ENCODE measurements at regions not wholly inside any gene's neighbourhood (a gene's known extent, or its start where the extent isn't known, plus 50 kb on each side); places are given as distances from the start of the nearest gene placed in this dataset.

DNA sequence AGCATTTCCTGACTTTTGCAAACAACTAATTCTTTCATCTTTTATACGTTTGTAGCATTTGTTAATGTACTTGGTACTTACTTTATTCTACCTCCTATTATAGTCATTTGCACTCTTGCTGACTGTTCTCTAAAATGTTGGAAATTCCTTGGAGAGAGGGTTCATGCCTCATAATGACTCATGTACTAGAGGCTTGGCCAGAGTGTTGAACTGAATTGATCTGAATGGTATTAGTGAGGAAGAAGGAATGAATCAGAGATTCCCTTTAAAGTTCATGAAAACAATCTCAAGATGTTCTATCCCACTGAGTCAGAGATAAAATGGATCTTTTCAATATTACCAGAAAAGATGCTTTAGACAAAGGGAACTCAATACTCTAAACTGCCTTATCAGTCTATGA lies 383.4 kb downstream of the SEC16B start:
- Histone ChIP-seq H3K9me3 (ENCODE audit: low read length) (no peaks in the 10 kb centered on the region), H2AFZ (ENCODE audit: low read depth, low read length) (no peak overlapping the region), H3K4me3 (ENCODE audit: low read length) (no peak overlapping the region), H3K27me3 (ENCODE audit: insufficient read depth, low read length) (no peaks in the 10 kb centered on the region), H3K36me3 (ENCODE audit: insufficient read depth, low read length) (no peaks in the 10 kb centered on the region), H3K4me1 (ENCODE audit: insufficient read depth, low read length) (no peaks in the 10 kb centered on the region)

DNA sequence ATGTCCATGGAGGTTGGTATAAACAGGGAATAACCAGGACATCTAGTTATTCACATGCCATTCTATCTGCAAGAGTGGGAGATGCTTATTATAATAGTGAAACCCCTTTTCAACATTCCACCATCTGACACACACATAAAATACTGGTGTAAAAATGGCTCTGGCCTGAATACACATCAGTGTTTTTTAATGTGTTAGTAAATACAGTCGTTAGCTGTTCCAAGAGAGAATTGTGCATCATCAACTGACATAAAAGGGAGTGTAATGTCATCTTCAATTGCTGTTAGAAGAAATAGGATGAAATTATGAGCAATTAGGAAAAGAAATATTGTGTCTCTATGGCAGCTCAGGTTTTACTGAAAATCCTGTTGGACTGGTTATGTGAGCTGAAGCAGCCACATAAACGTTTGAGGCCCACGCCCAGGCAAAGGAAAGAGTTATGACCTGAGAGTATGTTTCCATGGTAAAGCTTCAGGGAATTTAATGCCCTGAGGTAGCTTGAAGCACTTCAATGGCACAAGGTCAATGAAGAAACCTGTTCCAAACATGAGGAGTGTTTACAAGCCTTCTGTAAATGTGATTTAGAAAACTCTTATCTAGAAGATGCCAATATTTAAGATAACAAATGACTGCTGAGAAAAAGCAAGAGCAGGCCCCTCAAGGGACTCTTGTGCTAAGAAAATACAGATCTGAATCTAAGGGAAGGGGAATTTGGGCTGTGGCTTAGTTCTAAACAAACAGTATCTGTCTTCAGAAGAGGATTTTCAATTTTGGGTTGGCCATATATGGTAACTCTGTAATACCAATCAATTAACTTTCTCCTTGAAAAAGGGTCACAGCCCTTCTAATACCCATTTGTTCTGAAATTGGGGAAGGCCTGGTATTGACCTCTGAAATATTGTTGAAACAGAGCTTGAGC lies 384.3 kb downstream of the SEC16B start:
- Histone ChIP-seq H3K27me3 (ENCODE audit: insufficient read depth, low read length) (no peaks in the 10 kb centered on the region), H3K36me3 (ENCODE audit: insufficient read depth, low read length) (no peaks in the 10 kb centered on the region), H2AFZ (ENCODE audit: low read depth, low read length) (no peak overlapping the region), H3K4me1 (ENCODE audit: insufficient read depth, low read length) (no peaks in the 10 kb centered on the region), H3K4me3 (ENCODE audit: low read length) (no peak overlapping the region), H3K9me3 (ENCODE audit: low read length) (no peaks in the 10 kb centered on the region)

DNA sequence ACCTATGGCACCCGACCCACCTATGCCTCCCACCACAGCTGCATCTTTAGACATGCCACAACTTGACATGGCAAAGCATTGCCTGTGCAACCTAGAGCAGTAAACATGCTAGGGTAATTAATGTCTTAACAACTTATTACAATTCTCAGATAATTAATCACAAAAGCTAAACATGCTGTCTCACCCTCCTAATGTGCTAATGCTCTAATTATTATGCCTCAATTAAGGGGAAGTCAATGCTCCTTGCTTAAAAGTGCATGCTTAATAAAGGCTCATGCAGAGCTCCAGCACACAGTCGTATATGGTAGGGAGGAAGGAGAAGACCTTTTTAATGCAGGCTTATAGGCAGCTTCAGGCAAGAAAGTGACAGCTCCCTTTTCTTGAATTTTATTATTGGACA lies 396.0 kb downstream of the SEC16B start:
- no peaks in the 10 kb centered on the region for H3K27me3 ChIP-seq (ENCODE audit: insufficient read depth, low read length)
- no peaks in the 10 kb centered on the region for H3K36me3 ChIP-seq (ENCODE audit: insufficient read depth, low read length)
- H2AFZ ChIP-seq (ENCODE audit: low read depth, low read length) = no peak overlapping the region
- H3K4me1 ChIP-seq (ENCODE audit: insufficient read depth, low read length) = no peaks in the 10 kb centered on the region
- H3K9me3 ChIP-seq (ENCODE audit: low read length) = no peaks in the 10 kb centered on the region
- no peak overlapping the region for H3K4me3 ChIP-seq (ENCODE audit: low read length)

DNA sequence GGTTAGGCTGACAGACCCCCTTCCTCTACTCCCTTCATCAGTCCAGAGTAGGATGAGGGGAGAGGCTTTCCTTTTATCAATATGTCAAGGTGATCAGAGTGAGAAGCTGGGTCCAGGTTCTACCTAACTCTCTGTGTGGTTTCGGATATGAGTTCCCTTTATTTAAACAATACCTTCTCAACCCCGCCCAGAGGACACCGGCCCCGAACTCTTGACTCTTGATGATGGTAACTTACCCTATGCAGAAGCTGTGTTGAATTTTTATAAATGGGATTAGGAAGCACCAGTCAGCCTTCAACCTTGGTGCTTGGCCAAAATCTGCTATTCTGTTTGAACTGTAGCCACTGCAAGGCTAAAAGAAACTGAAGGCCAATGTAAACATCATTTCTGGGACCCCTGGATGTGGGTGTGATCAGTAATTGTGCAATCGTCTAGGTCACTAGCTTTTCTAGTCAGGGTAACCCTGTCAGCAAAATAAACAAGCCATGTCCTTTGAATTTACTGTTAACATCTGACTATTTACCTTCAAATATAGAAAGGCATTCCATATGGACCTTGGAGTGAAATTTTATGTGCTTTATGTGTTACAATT lies 398.3 kb downstream of the SEC16B start:
- H3K9me3 ChIP-seq (ENCODE audit: low read length) = no peaks in the 10 kb centered on the region
- H3K27me3 ChIP-seq (ENCODE audit: insufficient read depth, low read length) = no peaks in the 10 kb centered on the region
- H3K4me3 ChIP-seq (ENCODE audit: low read length) = no peak overlapping the region
- H2AFZ ChIP-seq (ENCODE audit: low read depth, low read length) = no peak overlapping the region
- no peaks in the 10 kb centered on the region for H3K4me1 ChIP-seq (ENCODE audit: insufficient read depth, low read length)
- H3K36me3 ChIP-seq (ENCODE audit: insufficient read depth, low read length) = no peaks in the 10 kb centered on the region

DNA sequence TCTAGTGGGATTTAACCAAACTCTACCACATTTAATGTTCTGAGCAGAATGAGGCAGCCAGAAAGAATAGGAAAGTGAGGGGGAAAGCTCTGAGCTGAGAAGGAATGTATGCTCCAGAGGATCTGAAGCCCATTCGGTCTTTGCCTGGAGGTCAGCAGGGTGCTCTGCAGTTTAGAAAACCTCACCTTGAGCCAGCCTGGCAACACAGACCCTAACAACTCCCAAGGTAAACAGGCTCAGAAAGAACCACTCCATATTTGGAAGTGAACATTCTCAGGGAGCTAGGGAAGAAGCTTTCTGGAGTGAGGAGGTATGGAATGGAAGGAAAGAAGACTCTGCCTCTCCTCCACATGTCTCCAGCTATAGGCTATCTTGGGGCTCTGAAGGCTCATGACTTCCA lies 398.8 kb downstream of the SEC16B start:
- Histone ChIP-seq H2AFZ (ENCODE audit: low read depth, low read length) (no peak overlapping the region), H3K9me3 (ENCODE audit: low read length) (no peaks in the 10 kb centered on the region), H3K4me1 (ENCODE audit: insufficient read depth, low read length) (no peaks in the 10 kb centered on the region), H3K4me3 (ENCODE audit: low read length) (no peak overlapping the region), H3K36me3 (ENCODE audit: insufficient read depth, low read length) (no peaks in the 10 kb centered on the region), H3K27me3 (ENCODE audit: insufficient read depth, low read length) (no peaks in the 10 kb centered on the region)

DNA sequence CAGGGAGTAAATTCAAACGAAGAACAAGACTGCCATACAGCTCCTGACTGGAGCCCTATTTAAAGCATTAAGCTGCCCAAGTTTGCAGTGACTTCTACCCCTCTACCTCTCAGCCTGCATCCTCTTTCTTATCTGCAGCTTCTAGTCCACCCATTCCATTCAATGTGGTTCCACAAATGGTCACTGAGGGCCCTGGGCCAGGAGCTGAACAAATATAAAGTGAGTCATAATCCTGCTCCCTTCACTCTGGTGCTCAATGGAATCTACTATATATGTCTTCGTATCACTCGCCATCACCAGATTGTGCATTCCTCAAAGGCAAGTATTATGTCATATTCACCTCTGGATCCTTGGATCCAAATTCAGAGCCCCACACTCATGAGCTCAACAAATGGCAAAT lies 398.7 kb downstream of the BRINP2 start:
- no peaks in the 10 kb centered on the region for H3K9me3 ChIP-seq (ENCODE audit: low read length)
- no peak overlapping the region for H2AFZ ChIP-seq (ENCODE audit: low read depth, low read length)
- H3K27me3 ChIP-seq (ENCODE audit: insufficient read depth, low read length) = no peaks in the 10 kb centered on the region
- H3K4me1 ChIP-seq (ENCODE audit: insufficient read depth, low read length) = no peaks in the 10 kb centered on the region
- no peaks in the 10 kb centered on the region for H3K36me3 ChIP-seq (ENCODE audit: insufficient read depth, low read length)
- H3K4me3 ChIP-seq (ENCODE audit: low read length) = no peak overlapping the region

DNA sequence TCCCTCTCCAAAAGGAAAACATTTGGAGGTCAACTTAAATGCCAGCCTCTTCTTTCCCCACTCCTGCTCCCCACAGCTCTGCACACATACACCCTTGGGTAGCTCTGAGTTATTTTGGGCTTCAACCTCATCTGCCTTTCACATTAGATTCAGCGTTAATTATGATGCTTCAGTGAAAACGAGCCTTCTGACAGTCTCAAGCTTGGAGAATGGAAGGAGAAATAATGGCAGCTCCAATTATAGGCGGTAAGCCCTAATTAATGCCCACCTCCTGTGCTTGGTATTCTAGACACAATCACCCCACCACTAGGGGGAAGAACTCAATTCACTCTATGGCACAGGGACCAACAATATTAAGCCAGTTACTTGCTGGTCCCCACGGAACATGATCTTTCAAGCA lies 397.9 kb downstream of the BRINP2 start:
- Histone ChIP-seq H3K9me3 (ENCODE audit: low read length) (no peaks in the 10 kb centered on the region), H3K27me3 (ENCODE audit: insufficient read depth, low read length) (no peaks in the 10 kb centered on the region), H2AFZ (ENCODE audit: low read depth, low read length) (no peak overlapping the region), H3K4me1 (ENCODE audit: insufficient read depth, low read length) (no peaks in the 10 kb centered on the region), H3K4me3 (ENCODE audit: low read length) (no peak overlapping the region), H3K36me3 (ENCODE audit: insufficient read depth, low read length) (no peaks in the 10 kb centered on the region)

DNA sequence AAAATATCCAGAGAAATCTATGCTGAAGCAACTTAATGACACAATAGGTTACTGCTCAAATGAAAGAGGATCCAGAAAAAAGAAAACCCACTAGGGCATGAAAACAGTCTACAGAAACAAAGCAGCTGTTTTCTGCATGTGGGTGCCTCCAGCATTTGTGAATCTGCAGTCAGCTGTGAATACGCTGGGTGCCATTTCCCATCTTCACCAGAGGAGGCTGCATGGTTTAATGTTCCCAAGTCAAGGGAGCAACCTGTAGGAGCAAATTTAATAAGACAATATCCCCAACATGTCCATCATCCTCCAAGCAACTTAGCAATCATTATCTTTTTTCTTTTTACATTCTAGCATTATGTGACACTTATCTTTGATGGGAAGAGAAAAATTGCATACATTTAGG lies 396.6 kb downstream of the BRINP2 start:
- no peaks in the 10 kb centered on the region for H3K4me1 ChIP-seq (ENCODE audit: insufficient read depth, low read length)
- H3K36me3 ChIP-seq (ENCODE audit: insufficient read depth, low read length) = no peaks in the 10 kb centered on the region
- no peak overlapping the region for H2AFZ ChIP-seq (ENCODE audit: low read depth, low read length)
- H3K4me3 ChIP-seq (ENCODE audit: low read length) = no peak overlapping the region
- H3K9me3 ChIP-seq (ENCODE audit: low read length) = no peaks in the 10 kb centered on the region
- no peaks in the 10 kb centered on the region for H3K27me3 ChIP-seq (ENCODE audit: insufficient read depth, low read length)

DNA sequence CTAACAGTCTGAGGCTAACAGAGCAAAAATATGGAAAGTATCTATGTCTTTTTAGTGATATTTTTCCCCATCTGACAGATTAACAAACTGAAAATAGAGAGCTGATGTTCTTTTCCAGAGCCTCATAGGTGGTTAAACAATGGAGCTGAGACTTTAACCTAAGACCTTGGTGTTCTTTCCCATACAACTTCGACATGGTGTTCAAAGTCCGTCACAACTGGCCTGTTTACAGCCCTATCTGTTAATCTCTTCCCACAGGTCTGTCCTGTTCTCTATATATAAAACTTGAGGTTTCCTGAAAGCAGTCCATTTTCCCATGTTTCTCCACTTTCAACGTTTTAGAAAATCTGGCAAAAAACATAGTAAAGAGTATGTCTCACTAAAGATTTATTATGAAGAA lies 395.7 kb downstream of the BRINP2 start:
- no peak overlapping the region for H2AFZ ChIP-seq (ENCODE audit: low read depth, low read length)
- no peaks in the 10 kb centered on the region for H3K36me3 ChIP-seq (ENCODE audit: insufficient read depth, low read length)
- H3K4me1 ChIP-seq (ENCODE audit: insufficient read depth, low read length) = no peaks in the 10 kb centered on the region
- H3K9me3 ChIP-seq (ENCODE audit: low read length) = no peaks in the 10 kb centered on the region
- no peak overlapping the region for H3K4me3 ChIP-seq (ENCODE audit: low read length)
- H3K27me3 ChIP-seq (ENCODE audit: insufficient read depth, low read length) = no peaks in the 10 kb centered on the region

DNA sequence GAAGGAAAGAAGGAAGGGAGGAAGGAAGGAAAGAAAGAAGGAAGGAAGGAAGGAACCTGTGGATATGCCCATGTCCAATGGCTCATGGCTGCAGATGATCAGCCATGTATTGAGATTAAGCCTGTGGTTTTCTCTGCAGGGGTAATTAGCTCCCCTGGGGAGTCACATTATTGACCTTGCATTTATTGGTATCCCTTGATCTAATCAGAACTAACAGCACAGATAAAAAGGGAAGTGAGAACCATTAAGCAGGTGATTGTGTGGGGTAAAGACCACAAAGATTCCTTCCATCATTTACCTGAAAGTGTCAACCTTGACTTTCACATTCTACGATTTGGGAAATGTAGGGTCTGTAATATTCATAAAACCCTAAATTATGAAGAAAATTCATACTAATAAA lies 390.7 kb downstream of the BRINP2 start:
- H3K27me3 ChIP-seq (ENCODE audit: insufficient read depth, low read length) = no peaks in the 10 kb centered on the region
- H3K4me3 ChIP-seq (ENCODE audit: low read length) = no peak overlapping the region
- no peak overlapping the region for H2AFZ ChIP-seq (ENCODE audit: low read depth, low read length)
- no peaks in the 10 kb centered on the region for H3K9me3 ChIP-seq (ENCODE audit: low read length)
- no peaks in the 10 kb centered on the region for H3K36me3 ChIP-seq (ENCODE audit: insufficient read depth, low read length)
- H3K4me1 ChIP-seq (ENCODE audit: insufficient read depth, low read length) = no peaks in the 10 kb centered on the region

DNA sequence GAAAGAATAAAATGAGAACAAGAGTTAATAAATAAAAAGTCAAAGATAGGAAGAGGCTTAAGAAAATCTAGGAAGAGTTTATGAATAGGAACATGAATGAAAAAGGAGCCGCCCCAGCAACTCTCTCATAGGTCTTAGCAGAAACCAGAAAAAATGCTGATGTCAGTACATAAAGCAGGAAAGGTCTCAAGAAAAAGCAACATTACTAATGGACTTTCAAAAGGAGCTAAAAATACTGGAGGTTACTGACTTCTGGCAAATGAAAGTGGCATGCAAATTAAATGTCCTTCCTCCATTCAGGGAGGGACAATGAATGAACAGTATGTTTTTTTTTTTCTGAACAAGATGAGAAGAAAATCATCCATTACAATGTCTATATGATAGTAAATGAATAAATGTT lies 387.6 kb downstream of the BRINP2 start:
- Histone ChIP-seq H3K4me1 (ENCODE audit: insufficient read depth, low read length) (no peaks in the 10 kb centered on the region), H3K36me3 (ENCODE audit: insufficient read depth, low read length) (no peaks in the 10 kb centered on the region), H2AFZ (ENCODE audit: low read depth, low read length) (no peak overlapping the region), H3K9me3 (ENCODE audit: low read length) (no peaks in the 10 kb centered on the region), H3K27me3 (ENCODE audit: insufficient read depth, low read length) (no peaks in the 10 kb centered on the region), H3K4me3 (ENCODE audit: low read length) (no peak overlapping the region)

DNA sequence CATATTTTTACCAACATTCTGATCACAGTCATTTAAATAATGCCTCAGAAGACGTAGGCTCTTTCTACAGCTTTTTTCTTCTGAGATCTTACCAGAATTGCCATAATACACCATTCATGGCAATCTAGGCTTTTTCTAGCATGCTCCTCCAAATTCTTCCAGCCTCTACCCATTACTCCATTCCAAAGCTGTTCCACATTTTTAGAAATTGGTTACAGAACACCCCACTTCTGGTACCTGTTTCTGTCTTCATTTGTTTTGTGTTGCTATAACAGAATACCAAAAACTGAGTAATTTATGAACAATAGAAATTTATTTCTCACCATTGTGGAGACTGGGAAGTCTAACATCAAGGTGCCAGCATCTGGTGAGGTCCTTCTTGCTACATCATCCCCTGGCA lies 385.4 kb downstream of the BRINP2 start:
- no peaks in the 10 kb centered on the region for H3K27me3 ChIP-seq (ENCODE audit: insufficient read depth, low read length)
- no peak overlapping the region for H2AFZ ChIP-seq (ENCODE audit: low read depth, low read length)
- no peak overlapping the region for H3K4me3 ChIP-seq (ENCODE audit: low read length)
- H3K36me3 ChIP-seq (ENCODE audit: insufficient read depth, low read length) = no peaks in the 10 kb centered on the region
- no peaks in the 10 kb centered on the region for H3K9me3 ChIP-seq (ENCODE audit: low read length)
- no peaks in the 10 kb centered on the region for H3K4me1 ChIP-seq (ENCODE audit: insufficient read depth, low read length)

DNA sequence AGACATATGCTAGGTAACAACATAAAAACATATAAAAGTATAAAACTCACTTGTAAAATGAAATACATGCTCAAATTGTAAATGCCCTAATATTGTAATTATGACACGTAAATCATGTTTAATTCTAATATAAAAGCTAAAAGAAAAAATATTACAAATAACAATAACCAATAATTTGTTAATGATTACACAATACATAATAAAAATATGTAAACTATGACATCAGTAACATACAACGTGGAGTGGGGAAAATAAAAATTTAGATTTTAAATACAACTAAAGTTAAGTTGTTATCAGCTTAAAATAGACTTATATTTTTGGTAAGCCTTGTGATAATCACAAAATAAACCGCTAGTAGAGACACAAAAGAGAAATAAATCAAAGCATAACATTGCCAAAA lies 376.4 kb downstream of the BRINP2 start:
- no peaks in the 10 kb centered on the region for H3K4me1 ChIP-seq (ENCODE audit: insufficient read depth, low read length)
- no peak overlapping the region for H2AFZ ChIP-seq (ENCODE audit: low read depth, low read length)
- H3K27me3 ChIP-seq (ENCODE audit: insufficient read depth, low read length) = no peaks in the 10 kb centered on the region
- no peaks in the 10 kb centered on the region for H3K36me3 ChIP-seq (ENCODE audit: insufficient read depth, low read length)
- no peaks in the 10 kb centered on the region for H3K9me3 ChIP-seq (ENCODE audit: low read length)
- no peak overlapping the region for H3K4me3 ChIP-seq (ENCODE audit: low read length)

DNA sequence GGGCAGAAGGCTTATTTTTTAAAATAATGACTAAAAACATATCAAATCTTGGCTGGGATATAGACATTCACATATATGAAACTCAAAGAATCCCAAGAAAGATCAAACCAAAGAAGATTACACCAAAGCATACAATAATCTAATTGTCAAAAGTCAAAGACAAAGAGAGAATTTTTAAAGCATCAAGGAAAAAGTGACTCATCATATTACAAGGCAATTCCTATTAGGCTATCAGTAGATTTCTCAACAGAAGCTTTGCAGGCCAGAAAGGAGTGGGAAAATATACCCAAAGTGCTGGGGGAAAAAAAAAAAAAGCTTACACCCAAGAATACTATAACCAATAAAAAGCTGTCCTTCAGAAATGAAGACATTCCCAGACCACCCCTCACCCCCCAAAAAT lies 375.6 kb downstream of the BRINP2 start:
- Histone ChIP-seq H3K4me3 (ENCODE audit: low read length) (no peak overlapping the region), H3K36me3 (ENCODE audit: insufficient read depth, low read length) (no peaks in the 10 kb centered on the region), H3K4me1 (ENCODE audit: insufficient read depth, low read length) (no peaks in the 10 kb centered on the region), H3K27me3 (ENCODE audit: insufficient read depth, low read length) (no peaks in the 10 kb centered on the region), H2AFZ (ENCODE audit: low read depth, low read length) (no peak overlapping the region), H3K9me3 (ENCODE audit: low read length) (no peaks in the 10 kb centered on the region)

All from neuron (in vitro differentiated cells).